A673 (cell line): ENCODE measurements at regions not wholly inside any gene's neighbourhood (a gene's known extent, or its start where the extent isn't known, plus 50 kb on each side); places are given as distances from the start of the nearest gene placed in this dataset.

Experiments used
- EZH2 ChIP-seq: fragments of 200-600 bp; sonication (generic); IDR thresholded peaks from 2 replicates; pipeline ENCODE4 v1.6.1; 2017; ENCODE audit warnings: borderline replicate concordance, low read depth, mild to moderate bottlenecking, mixed read lengths, antibody characterized with exemption, low read length; ENCODE audit not compliant: poor library complexity, severe bottlenecking
- TF ChIP-seq, protein P1 (sequence below): fragments of 300-800, 200-600 bp; sonication (generic); conservative IDR thresholded peaks from 2 replicates; pipeline ENCODE4 v1.5.1; 2017; ENCODE audit warnings: low read depth, mild to moderate bottlenecking, antibody characterized with exemption, low read length, moderate library complexity, mixed read lengths

DNA sequence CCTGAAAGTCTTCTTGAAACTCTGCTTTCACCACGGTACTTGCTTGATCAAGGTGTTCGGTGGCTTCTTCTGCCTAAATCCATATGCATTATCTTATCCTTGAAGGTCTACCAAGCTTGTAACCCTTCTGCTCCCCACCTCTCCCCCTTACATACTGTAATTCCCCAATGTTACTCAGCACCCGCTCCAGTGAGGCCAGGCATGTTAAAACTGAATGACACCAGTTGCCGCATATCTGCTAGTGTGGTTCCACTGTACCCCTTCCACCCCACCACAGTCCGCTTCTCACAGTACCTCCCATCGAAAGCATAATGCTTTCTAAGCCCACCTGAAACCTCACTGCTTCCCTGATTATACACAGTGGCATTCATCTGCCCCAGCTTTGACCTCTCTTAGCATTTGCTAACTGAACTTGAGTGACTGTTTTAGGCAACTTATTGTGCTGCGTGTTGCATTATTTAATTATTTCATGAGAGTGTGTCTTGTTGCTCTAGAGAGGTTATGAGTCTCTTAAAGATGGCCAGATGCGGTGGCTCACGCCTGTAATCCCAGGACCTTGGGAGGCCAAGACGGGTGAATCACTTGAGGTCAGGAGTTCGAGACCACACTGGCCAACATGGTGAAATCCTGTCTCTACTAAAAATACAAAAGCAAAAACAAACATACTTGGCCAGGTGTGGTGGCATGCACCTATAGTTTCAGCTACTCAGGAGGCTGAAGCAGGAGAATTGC is 87.6 kb upstream of the MBNL2 start:
- TF ChIP-seq, protein P1, sequence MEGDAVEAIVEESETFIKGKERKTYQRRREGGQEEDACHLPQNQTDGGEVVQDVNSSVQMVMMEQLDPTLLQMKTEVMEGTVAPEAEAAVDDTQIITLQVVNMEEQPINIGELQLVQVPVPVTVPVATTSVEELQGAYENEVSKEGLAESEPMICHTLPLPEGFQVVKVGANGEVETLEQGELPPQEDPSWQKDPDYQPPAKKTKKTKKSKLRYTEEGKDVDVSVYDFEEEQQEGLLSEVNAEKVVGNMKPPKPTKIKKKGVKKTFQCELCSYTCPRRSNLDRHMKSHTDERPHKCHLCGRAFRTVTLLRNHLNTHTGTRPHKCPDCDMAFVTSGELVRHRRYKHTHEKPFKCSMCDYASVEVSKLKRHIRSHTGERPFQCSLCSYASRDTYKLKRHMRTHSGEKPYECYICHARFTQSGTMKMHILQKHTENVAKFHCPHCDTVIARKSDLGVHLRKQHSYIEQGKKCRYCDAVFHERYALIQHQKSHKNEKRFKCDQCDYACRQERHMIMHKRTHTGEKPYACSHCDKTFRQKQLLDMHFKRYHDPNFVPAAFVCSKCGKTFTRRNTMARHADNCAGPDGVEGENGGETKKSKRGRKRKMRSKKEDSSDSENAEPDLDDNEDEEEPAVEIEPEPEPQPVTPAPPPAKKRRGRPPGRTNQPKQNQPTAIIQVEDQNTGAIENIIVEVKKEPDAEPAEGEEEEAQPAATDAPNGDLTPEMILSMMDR, result no peak
- TF ChIP-seq EZH2, result no peak
